Caco-2 (cell line): ENCODE measurements at regions not wholly inside any gene's neighbourhood (a gene's known extent, or its start where the extent isn't known, plus 50 kb on each side); places are given as distances from the start of the nearest gene placed in this dataset.

ENCODE experiments used
- BruUV-seq: library from RNA; stranded (reverse); fragments of 400-500 nt; replicated peaks from 2 replicates; lab custom pipeline; 2021; lab: Mats Ljungman, UMichigan
- CTCF ChIA-PET: fragments of 300-600 bp; sonication (Branson Sonifier 250); formaldehyde crosslinking; loops from one replicate; lab custom pipeline; 2022; ENCODE audit warnings: antibody characterized with exemption; lab: Charles Lee
- POLR2A ChIA-PET: fragments of 300-600 bp; sonication (Branson Sonifier 250); formaldehyde crosslinking; loops from one replicate; lab custom pipeline; 2022; ENCODE audit warnings: antibody characterized with exemption; lab: Charles Lee
- DNase-seq, 2 experiments: peaks; one replicate each; pipeline versions ENCODE4 v3.0.0 to v3.0.0-alpha.2; 2020 to 2022
- H3K27me3 ChIP-seq: replicated peaks from 2 replicates; pipeline ENCODE4 v1.6.0; 2011; ENCODE audit warnings: low read length; ENCODE audit not compliant: control insufficient read depth, insufficient read depth
- H3K36me3 ChIP-seq: 2 replicates; pipeline ENCODE4 v1.5.1; 2011; ENCODE audit warnings: low read length; ENCODE audit not compliant: control insufficient read depth, insufficient read depth
- H3K4me1 ChIP-seq: fragments of 250-450 bp; sonication (Bioruptor Pico); 2 replicates; pipeline ENCODE4 v1.5.1; 2020; ENCODE audit warnings: mild to moderate bottlenecking
- H3K4me3 ChIP-seq: 2 replicates; pipeline ENCODE4 v1.5.1; 2011; ENCODE audit warnings: low read depth, mild to moderate bottlenecking, control low read depth, low read length
- H3K9me3 ChIP-seq: fragments of 250-450 bp; sonication (Bioruptor Pico); 2 replicates; pipeline ENCODE4 v1.5.1; 2020; ENCODE audit warnings: mild to moderate bottlenecking, moderate library complexity
- H3K27ac Mint-ChIP-seq: one replicate; pipeline ENCODE4 v1.8.0; 2022; ENCODE audit warnings: mixed read lengths; ENCODE audit not compliant: unreplicated experiment
- H3K27me3 Mint-ChIP-seq: one replicate; pipeline ENCODE4 v1.8.0; 2022; ENCODE audit warnings: mixed read lengths; ENCODE audit not compliant: insufficient read depth, unreplicated experiment
- H3K36me3 Mint-ChIP-seq: one replicate; pipeline ENCODE4 v1.8.0; 2022; ENCODE audit warnings: mild to moderate bottlenecking, mixed read lengths; ENCODE audit not compliant: insufficient read depth, unreplicated experiment
- H3K4me1 Mint-ChIP-seq: one replicate; pipeline ENCODE4 v1.8.0; 2022; ENCODE audit warnings: low read depth, mixed read lengths; ENCODE audit not compliant: unreplicated experiment
- H3K4me3 Mint-ChIP-seq: one replicate; pipeline ENCODE4 v1.8.0; 2022; ENCODE audit warnings: mild to moderate bottlenecking, moderate library complexity, mixed read lengths; ENCODE audit not compliant: unreplicated experiment
- H3K9me3 Mint-ChIP-seq: one replicate; pipeline ENCODE4 v1.8.0; 2022; ENCODE audit warnings: mixed read lengths; ENCODE audit not compliant: unreplicated experiment
- intact Hi-C: fragments of 100-400 bp; cut with micrococcal nuclease; formaldehyde crosslinking; loops from one replicate; pipeline ENCODE4 v1.10.0; 2022; ENCODE audit not compliant: unreplicated experiment
- TF ChIP-seq, protein P1 (sequence below), 2 experiments: fragments of 200-600 bp in 1 of 2; IDR thresholded peaks; 1 replicate in 1 of 2; 2 replicates in 1 of 2; pipeline versions ENCODE4 v1.5.1 to v1.8.0; 2011 to 2022; ENCODE audit warnings: antibody characterized with exemption in 1 of 2, control low read depth in 1 of 2, inconsistent platforms in 1 of 2, low read depth in 1 of 2, low read length in 1 of 2, mild to moderate bottlenecking in 1 of 2, moderate library complexity in 1 of 2; ENCODE audit not compliant: insufficient read depth in 1 of 2, severe bottlenecking in 1 of 2, unreplicated experiment in 1 of 2

DNA sequence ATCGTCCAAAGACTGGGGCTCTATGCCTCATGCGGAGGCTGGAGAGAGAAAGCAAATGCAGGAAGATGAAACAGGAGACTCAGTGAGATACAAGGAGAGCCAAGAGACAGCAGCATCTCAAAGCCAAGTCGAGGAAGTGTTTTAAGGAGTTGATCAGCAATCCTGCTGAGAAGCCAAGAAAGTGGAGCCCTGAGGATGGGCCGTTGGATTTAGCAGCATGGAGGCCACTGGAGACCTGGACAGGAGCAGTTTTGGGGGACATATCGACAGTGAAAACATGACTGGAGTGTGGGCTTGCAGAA is 107.4 kb upstream of the ZBTB40 start:
- peaks cover 12% of the 10 kb centered on the region for H3K4me1 ChIP-seq

DNA sequence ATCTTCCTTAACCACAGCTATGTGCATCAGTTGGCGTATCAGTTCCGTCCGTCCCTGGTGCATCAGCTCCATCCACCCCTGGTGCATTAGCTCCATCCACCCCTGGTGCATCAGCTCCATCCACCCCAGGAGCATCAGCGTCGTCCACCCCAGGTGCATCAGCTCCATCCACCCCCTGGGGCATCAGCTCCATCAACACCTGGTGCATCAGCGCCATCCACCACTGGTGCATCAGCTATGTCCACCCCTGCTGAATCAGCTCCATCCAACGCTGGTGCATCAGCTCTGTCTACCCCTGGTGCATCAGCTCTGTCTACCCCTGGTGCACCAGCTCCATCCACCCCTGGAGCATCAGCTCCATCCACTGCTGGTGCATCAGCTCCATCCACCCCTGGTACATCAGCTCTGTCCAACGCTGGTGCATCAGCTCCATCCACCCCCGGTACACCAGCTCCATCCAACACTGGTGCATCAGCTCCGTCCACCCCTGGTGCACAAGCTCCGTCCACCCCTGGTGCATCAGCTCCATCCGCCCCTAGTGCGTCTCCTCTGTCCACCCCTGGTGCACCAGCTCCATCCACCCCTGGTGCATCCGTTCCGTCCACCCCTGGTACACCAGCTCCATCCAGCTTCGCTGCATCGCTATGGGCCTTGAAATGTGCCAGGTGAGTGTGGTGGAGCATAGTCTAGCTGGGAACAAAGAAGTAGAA is 106.6 kb upstream of the ZBTB40 start:
- Mint-ChIP-seq H3K4me3 (no peak overlapping the region), H3K36me3 (no peaks in the 10 kb centered on the region), H3K4me1 (peaks cover 14% of the 10 kb centered on the region), H3K27ac (no peak overlapping the region), H3K9me3 (no peaks in the 10 kb centered on the region), H3K27me3 (peaks cover 2% of the 10 kb centered on the region)
- intact Hi-C loops, result loop anchor here (5.0 kb wide), 1 partner anchor 67 kb away; no protein-coding TSS in a partner anchor
- no peak for DNase-seq
- CTCF ChIA-PET, result interaction anchor here (0.6 kb wide), 1 partner anchor 1538 kb away, joined by 3 read pairs; no protein-coding TSS in a partner anchor
- POLR2A ChIA-PET, result no interaction called here
- TF ChIP-seq, protein P1, sequence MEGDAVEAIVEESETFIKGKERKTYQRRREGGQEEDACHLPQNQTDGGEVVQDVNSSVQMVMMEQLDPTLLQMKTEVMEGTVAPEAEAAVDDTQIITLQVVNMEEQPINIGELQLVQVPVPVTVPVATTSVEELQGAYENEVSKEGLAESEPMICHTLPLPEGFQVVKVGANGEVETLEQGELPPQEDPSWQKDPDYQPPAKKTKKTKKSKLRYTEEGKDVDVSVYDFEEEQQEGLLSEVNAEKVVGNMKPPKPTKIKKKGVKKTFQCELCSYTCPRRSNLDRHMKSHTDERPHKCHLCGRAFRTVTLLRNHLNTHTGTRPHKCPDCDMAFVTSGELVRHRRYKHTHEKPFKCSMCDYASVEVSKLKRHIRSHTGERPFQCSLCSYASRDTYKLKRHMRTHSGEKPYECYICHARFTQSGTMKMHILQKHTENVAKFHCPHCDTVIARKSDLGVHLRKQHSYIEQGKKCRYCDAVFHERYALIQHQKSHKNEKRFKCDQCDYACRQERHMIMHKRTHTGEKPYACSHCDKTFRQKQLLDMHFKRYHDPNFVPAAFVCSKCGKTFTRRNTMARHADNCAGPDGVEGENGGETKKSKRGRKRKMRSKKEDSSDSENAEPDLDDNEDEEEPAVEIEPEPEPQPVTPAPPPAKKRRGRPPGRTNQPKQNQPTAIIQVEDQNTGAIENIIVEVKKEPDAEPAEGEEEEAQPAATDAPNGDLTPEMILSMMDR (IDR thresholded peaks at IDR 0.05; ENCODE audit: insufficient read depth in 1 of 2, low read depth in 1 of 2, low read length in 1 of 2, severe bottlenecking in 1 of 2, unreplicated experiment in 1 of 2), result no peak
- no peaks in the 10 kb centered on the region for H3K9me3 ChIP-seq
- H3K36me3 ChIP-seq, result no peaks in the 10 kb centered on the region
- no peak overlapping the region for H3K4me3 ChIP-seq
- no TSS peak for BruUV-seq
- no peaks in the 10 kb centered on the region; the same call in 1 of the 2 replicates for H3K27me3 ChIP-seq
- H3K4me1 ChIP-seq, result peaks cover 12% of the 10 kb centered on the region

More for the DNA sequence above, 107.4 kb upstream of the ZBTB40 start:
- TF ChIP-seq, protein P1 (IDR thresholded peaks at IDR 0.05; ENCODE audit: insufficient read depth in 1 of 2, low read depth in 1 of 2, low read length in 1 of 2, severe bottlenecking in 1 of 2, unreplicated experiment in 1 of 2), result no peak
- Mint-ChIP-seq H3K27me3 (peaks cover 2% of the 10 kb centered on the region), H3K4me1 (peaks cover 14% of the 10 kb centered on the region), H3K36me3 (no peaks in the 10 kb centered on the region), H3K4me3 (no peak overlapping the region), H3K9me3 (no peaks in the 10 kb centered on the region), H3K27ac (no peak overlapping the region)
- no peaks in the 10 kb centered on the region for H3K36me3 ChIP-seq
- H3K27me3 ChIP-seq, result no peaks in the 10 kb centered on the region; the same call in 1 of the 2 replicates
- no peak for DNase-seq
- intact Hi-C loops, result no loop called here
- CTCF ChIA-PET, result no interaction called here
- no peak overlapping the region for H3K4me3 ChIP-seq
- H3K9me3 ChIP-seq, result no peaks in the 10 kb centered on the region
- POLR2A ChIA-PET, result no interaction called here
- BruUV-seq, result no TSS peak

DNA sequence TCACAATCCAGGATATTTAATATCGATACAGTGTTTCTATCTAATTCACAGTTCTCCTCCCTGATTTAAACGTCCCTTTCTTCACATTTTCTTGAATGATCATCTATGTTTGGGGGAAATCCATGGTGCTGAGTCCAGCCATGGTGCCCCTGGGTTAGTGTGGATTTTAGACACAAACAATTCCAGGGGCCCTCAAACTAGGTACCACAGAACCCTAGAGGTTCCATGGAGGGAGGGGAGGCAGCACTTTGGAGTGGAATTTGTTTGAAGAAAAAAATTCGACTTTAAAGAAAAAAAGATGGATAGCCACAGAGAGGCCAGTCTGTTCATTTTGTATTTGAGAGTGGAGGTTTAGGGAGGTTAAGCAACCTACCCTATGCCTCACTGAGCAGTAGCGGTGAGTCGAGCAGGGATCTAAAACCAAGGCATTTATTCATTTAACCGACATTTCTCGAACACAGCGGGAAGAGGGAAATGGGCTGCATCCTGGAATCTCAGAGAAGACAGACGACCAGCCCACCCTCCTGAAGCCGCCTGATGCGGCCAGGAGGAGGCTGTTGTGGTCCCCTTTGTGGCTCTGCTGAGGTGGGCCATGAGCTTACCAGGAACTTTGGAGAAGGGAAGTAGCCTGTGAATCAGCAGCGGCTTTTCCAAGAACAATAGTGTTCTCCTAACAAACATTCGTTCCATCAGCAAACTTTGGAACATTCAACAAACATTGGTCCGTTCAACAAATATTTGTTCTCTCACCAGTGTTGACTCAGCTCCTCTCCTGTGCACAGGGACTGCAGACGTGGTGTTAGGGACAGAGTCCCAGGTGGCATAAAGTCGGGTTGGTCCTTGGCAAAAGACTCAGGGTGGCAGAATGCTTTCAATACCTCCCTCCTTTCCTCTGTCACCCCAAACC is 103.5 kb upstream of the ZBTB40 start:
- H3K27me3 Mint-ChIP-seq, result peaks cover 2% of the 10 kb centered on the region
- Histone ChIP-seq H3K9me3 (no peaks in the 10 kb centered on the region), H3K36me3 (no peaks in the 10 kb centered on the region), H3K27me3 (no peaks in the 10 kb centered on the region; the same call in 1 of the 2 replicates), H3K4me1 (peaks cover 12% of the 10 kb centered on the region), H3K4me3 (no peak overlapping the region)
- TF ChIP-seq, protein P1 (IDR thresholded peaks at IDR 0.05; ENCODE audit: insufficient read depth in 1 of 2, low read depth in 1 of 2, low read length in 1 of 2, severe bottlenecking in 1 of 2, unreplicated experiment in 1 of 2), result no peak
- H3K9me3 Mint-ChIP-seq, result no peaks in the 10 kb centered on the region
- H3K4me3 Mint-ChIP-seq, result peak overlapping the region; percentile 49
- peaks cover 6% of the 10 kb centered on the region for H3K4me1 Mint-ChIP-seq
- POLR2A ChIA-PET, result interaction anchor here (0.7 kb wide), 1 partner anchor 32 kb away, joined by 7 read pairs; no protein-coding TSS in a partner anchor
- BruUV-seq, result no TSS peak
- CTCF ChIA-PET, result no interaction called here
- H3K36me3 Mint-ChIP-seq, result no peaks in the 10 kb centered on the region
- intact Hi-C loops, result loop anchor here (5.0 kb wide), 1 partner anchor 64 kb away; no protein-coding TSS in a partner anchor
- DNase-seq, result peak in 1 of 2 experiments; percentile 29
- no peak overlapping the region for H3K27ac Mint-ChIP-seq
